IPS-NIHi7 (cell line): ENCODE measurements at regions not wholly inside any gene's neighbourhood (a gene's known extent, or its start where the extent isn't known, plus 50 kb on each side); places are given as distances from the start of the nearest gene placed in this dataset.

Source experiments
- DNase-seq: peaks from one replicate; pipeline ENCODE4 v3.0.0; 2012; ENCODE audit warnings: mixed read lengths; ENCODE audit errors: extremely low spot score

GRCh38 chr6:167774881-167775280, 51.8 kb upstream of the AFDN start:
- no peak for DNase-seq

- no peak for DNase-seq
These were observed 49.6 kb upstream of the AFDN start for GRCh38 chr6:167776906-167777627.
